ENCODE measurements at regions not wholly inside any gene's neighbourhood (a gene's known extent, or its start where the extent isn't known, plus 50 kb on each side); places are given as distances from the start of the nearest gene placed in this dataset.

- Histone ChIP-seq H3K27ac (ENCODE audit: low read depth, low read length) (no peak overlapping the region), H3K9ac (ENCODE audit: low read length in 5 of 5) (no peak overlapping the region), H3K27me3 (ENCODE audit: control insufficient read depth in 5 of 5, insufficient read depth in 4 of 5, low read length in 5 of 5) (no peaks in the 10 kb centered on the region), H3K4me1 (ENCODE audit: control insufficient read depth in 5 of 5, insufficient read depth in 5 of 5, low read length in 5 of 5) (no peaks in the 10 kb centered on the region), H3K36me3 (ENCODE audit: control insufficient read depth in 5 of 5, insufficient read depth in 5 of 5, low read length in 5 of 5) (no peaks in the 10 kb centered on the region), H3K9me3 (ENCODE audit: control insufficient read depth in 5 of 5, low read length in 5 of 5) (no peaks in the 10 kb centered on the region), H3K4me3 (ENCODE audit: low read depth in 1 of 5, low read length in 5 of 5) (no peak overlapping the region)
Measured at GRCh38 chr7:49425277-49425818, 348.1 kb upstream of the VWC2 start.

- Histone ChIP-seq H3K9me3 (ENCODE audit: control insufficient read depth in 5 of 5, low read length in 5 of 5) (no peaks in the 10 kb centered on the region), H3K4me3 (ENCODE audit: low read depth in 1 of 5, low read length in 5 of 5) (no peak overlapping the region), H3K27ac (ENCODE audit: low read depth, low read length) (no peak overlapping the region), H3K9ac (ENCODE audit: low read length in 5 of 5) (no peak overlapping the region), H3K36me3 (ENCODE audit: control insufficient read depth in 5 of 5, insufficient read depth in 5 of 5, low read length in 5 of 5) (no peaks in the 10 kb centered on the region), H3K27me3 (ENCODE audit: control insufficient read depth in 5 of 5, insufficient read depth in 4 of 5, low read length in 5 of 5) (no peaks in the 10 kb centered on the region), H3K4me1 (ENCODE audit: control insufficient read depth in 5 of 5, insufficient read depth in 5 of 5, low read length in 5 of 5) (no peaks in the 10 kb centered on the region)
Measured at GRCh38 chr7:49432254-49432653, 341.2 kb upstream of the VWC2 start.

- H3K36me3 ChIP-seq (ENCODE audit: control insufficient read depth in 5 of 5, insufficient read depth in 5 of 5, low read length in 5 of 5): no peaks in the 10 kb centered on the region
- no peak overlapping the region for H3K27ac ChIP-seq (ENCODE audit: low read depth, low read length)
- H3K9ac ChIP-seq (ENCODE audit: low read length in 5 of 5): no peak overlapping the region
Measured at GRCh38 chr7:49433794-49434193, 339.6 kb upstream of the VWC2 start.

GRCh38 chr7:49434846-49435245 lies 338.6 kb upstream of the VWC2 start:
- no peaks in the 10 kb centered on the region for H3K4me1 ChIP-seq (ENCODE audit: control insufficient read depth in 5 of 5, insufficient read depth in 5 of 5, low read length in 5 of 5)
- no peak overlapping the region for H3K4me3 ChIP-seq (ENCODE audit: low read depth in 1 of 5, low read length in 5 of 5)
- no peaks in the 10 kb centered on the region for H3K36me3 ChIP-seq (ENCODE audit: control insufficient read depth in 5 of 5, insufficient read depth in 5 of 5, low read length in 5 of 5)
- no peaks in the 10 kb centered on the region for H3K27me3 ChIP-seq (ENCODE audit: control insufficient read depth in 5 of 5, insufficient read depth in 4 of 5, low read length in 5 of 5)
- no peak overlapping the region for H3K9ac ChIP-seq (ENCODE audit: low read length in 5 of 5)
- peaks cover 0 to 3% (median 0%) of the 10 kb centered on the region in 5 donors for H3K9me3 ChIP-seq (ENCODE audit: control insufficient read depth in 5 of 5, low read length in 5 of 5)
- H3K27ac ChIP-seq (ENCODE audit: low read depth, low read length): no peak overlapping the region

More at GRCh38 chr7:49433794-49434193, 339.6 kb upstream of the VWC2 start:
- Histone ChIP-seq H3K4me3 (ENCODE audit: low read depth in 1 of 5, low read length in 5 of 5) (no peak overlapping the region), H3K4me1 (ENCODE audit: control insufficient read depth in 5 of 5, insufficient read depth in 5 of 5, low read length in 5 of 5) (no peaks in the 10 kb centered on the region), H3K9me3 (ENCODE audit: control insufficient read depth in 5 of 5, low read length in 5 of 5) (peaks cover 0 to 3% (median 0%) of the 10 kb centered on the region in 5 donors), H3K27me3 (ENCODE audit: control insufficient read depth in 5 of 5, insufficient read depth in 4 of 5, low read length in 5 of 5) (no peaks in the 10 kb centered on the region)

GRCh38 chr7:49438281-49438680 lies 335.2 kb upstream of the VWC2 start:
- Histone ChIP-seq H3K27ac (ENCODE audit: low read depth, low read length) (no peak overlapping the region), H3K27me3 (ENCODE audit: control insufficient read depth in 5 of 5, insufficient read depth in 4 of 5, low read length in 5 of 5) (no peaks in the 10 kb centered on the region), H3K9ac (ENCODE audit: low read length in 5 of 5) (no peak overlapping the region), H3K9me3 (ENCODE audit: control insufficient read depth in 5 of 5, low read length in 5 of 5) (peaks cover 0 to 3% (median 0%) of the 10 kb centered on the region in 5 donors), H3K4me3 (ENCODE audit: low read depth in 1 of 5, low read length in 5 of 5) (no peak overlapping the region), H3K36me3 (ENCODE audit: control insufficient read depth in 5 of 5, insufficient read depth in 5 of 5, low read length in 5 of 5) (no peaks in the 10 kb centered on the region), H3K4me1 (ENCODE audit: control insufficient read depth in 5 of 5, insufficient read depth in 5 of 5, low read length in 5 of 5) (no peaks in the 10 kb centered on the region)

GRCh38 chr7:49443515-49443914 lies 329.9 kb upstream of the VWC2 start:
- no peak overlapping the region for H3K4me3 ChIP-seq (ENCODE audit: low read depth in 1 of 5, low read length in 5 of 5)
- H3K36me3 ChIP-seq (ENCODE audit: control insufficient read depth in 5 of 5, insufficient read depth in 5 of 5, low read length in 5 of 5): no peaks in the 10 kb centered on the region
- no peak overlapping the region for H3K9ac ChIP-seq (ENCODE audit: low read length in 5 of 5)
- no peak overlapping the region for H3K27ac ChIP-seq (ENCODE audit: low read depth, low read length)
- no peaks in the 10 kb centered on the region for H3K27me3 ChIP-seq (ENCODE audit: control insufficient read depth in 5 of 5, insufficient read depth in 4 of 5, low read length in 5 of 5)
- H3K9me3 ChIP-seq (ENCODE audit: control insufficient read depth in 5 of 5, low read length in 5 of 5): peaks cover 0 to 4% (median 3%) of the 10 kb centered on the region in 5 donors
- H3K4me1 ChIP-seq (ENCODE audit: control insufficient read depth in 5 of 5, insufficient read depth in 5 of 5, low read length in 5 of 5): no peaks in the 10 kb centered on the region

GRCh38 chr7:49453486-49453885 lies 320.0 kb upstream of the VWC2 start:
- Histone ChIP-seq H3K36me3 (ENCODE audit: control insufficient read depth in 5 of 5, insufficient read depth in 5 of 5, low read length in 5 of 5) (no peaks in the 10 kb centered on the region), H3K4me1 (ENCODE audit: control insufficient read depth in 5 of 5, insufficient read depth in 5 of 5, low read length in 5 of 5) (no peaks in the 10 kb centered on the region)

GRCh38 chr7:49479441-49479840 lies 294.0 kb upstream of the VWC2 start:
- H3K9me3 ChIP-seq (ENCODE audit: control insufficient read depth in 5 of 5, low read length in 5 of 5): peaks cover 0 to 4% (median 0%) of the 10 kb centered on the region in 5 donors
- H3K27me3 ChIP-seq (ENCODE audit: control insufficient read depth in 5 of 5, insufficient read depth in 4 of 5, low read length in 5 of 5): no peaks in the 10 kb centered on the region
- no peak overlapping the region for H3K4me3 ChIP-seq (ENCODE audit: low read depth in 1 of 5, low read length in 5 of 5)
- H3K27ac ChIP-seq (ENCODE audit: low read depth, low read length): no peak overlapping the region
- no peaks in the 10 kb centered on the region for H3K36me3 ChIP-seq (ENCODE audit: control insufficient read depth in 5 of 5, insufficient read depth in 5 of 5, low read length in 5 of 5)
- no peaks in the 10 kb centered on the region for H3K4me1 ChIP-seq (ENCODE audit: control insufficient read depth in 5 of 5, insufficient read depth in 5 of 5, low read length in 5 of 5)
- H3K9ac ChIP-seq (ENCODE audit: low read length in 5 of 5): no peak overlapping the region

More at GRCh38 chr7:49453486-49453885, 320.0 kb upstream of the VWC2 start:
- Histone ChIP-seq H3K27me3 (ENCODE audit: control insufficient read depth in 5 of 5, insufficient read depth in 4 of 5, low read length in 5 of 5) (no peaks in the 10 kb centered on the region), H3K9ac (ENCODE audit: low read length in 5 of 5) (no peak overlapping the region), H3K27ac (ENCODE audit: low read depth, low read length) (no peak overlapping the region), H3K9me3 (ENCODE audit: control insufficient read depth in 5 of 5, low read length in 5 of 5) (no peaks in the 10 kb centered on the region), H3K4me3 (ENCODE audit: low read depth in 1 of 5, low read length in 5 of 5) (no peak overlapping the region)

- no peaks in the 10 kb centered on the region for H3K36me3 ChIP-seq (ENCODE audit: control insufficient read depth in 5 of 5, insufficient read depth in 5 of 5, low read length in 5 of 5)
- no peaks in the 10 kb centered on the region for H3K27me3 ChIP-seq (ENCODE audit: control insufficient read depth in 5 of 5, insufficient read depth in 4 of 5, low read length in 5 of 5)
- H3K9ac ChIP-seq (ENCODE audit: low read length in 5 of 5): no peak overlapping the region
- H3K9me3 ChIP-seq (ENCODE audit: control insufficient read depth in 5 of 5, low read length in 5 of 5): peaks cover 0 to 4% (median 0%) of the 10 kb centered on the region in 5 donors
- no peak overlapping the region for H3K4me3 ChIP-seq (ENCODE audit: low read depth in 1 of 5, low read length in 5 of 5)
- H3K27ac ChIP-seq (ENCODE audit: low read depth, low read length): no peak overlapping the region
- no peaks in the 10 kb centered on the region for H3K4me1 ChIP-seq (ENCODE audit: control insufficient read depth in 5 of 5, insufficient read depth in 5 of 5, low read length in 5 of 5)
Measured at GRCh38 chr7:49479936-49480544, 293.4 kb upstream of the VWC2 start.

- Histone ChIP-seq H3K27ac (ENCODE audit: low read depth, low read length) (no peak overlapping the region), H3K4me1 (ENCODE audit: control insufficient read depth in 5 of 5, insufficient read depth in 5 of 5, low read length in 5 of 5) (no peaks in the 10 kb centered on the region)
Measured at GRCh38 chr7:49481075-49481474, 292.4 kb upstream of the VWC2 start.

More at GRCh38 chr7:49481075-49481474, 292.4 kb upstream of the VWC2 start:
- H3K36me3 ChIP-seq (ENCODE audit: control insufficient read depth in 5 of 5, insufficient read depth in 5 of 5, low read length in 5 of 5): no peaks in the 10 kb centered on the region
- H3K4me3 ChIP-seq (ENCODE audit: low read depth in 1 of 5, low read length in 5 of 5): no peak overlapping the region
- no peaks in the 10 kb centered on the region for H3K27me3 ChIP-seq (ENCODE audit: control insufficient read depth in 5 of 5, insufficient read depth in 4 of 5, low read length in 5 of 5)
- peaks cover 0 to 4% (median 0%) of the 10 kb centered on the region in 5 donors for H3K9me3 ChIP-seq (ENCODE audit: control insufficient read depth in 5 of 5, low read length in 5 of 5)
- H3K9ac ChIP-seq (ENCODE audit: low read length in 5 of 5): no peak overlapping the region

Measured in subcutaneous abdominal adipose tissue (tissue), 5 donors.